A549 (cell line): ENCODE measurements at regions not wholly inside any gene's neighbourhood (a gene's known extent, or its start where the extent isn't known, plus 50 kb on each side); places are given as distances from the start of the nearest gene placed in this dataset.

Source experiments
- ATAC-seq, 2 experiments: fragments of 200-7000 bp in 1 of 2; fragments of >200 bp in 1 of 2; cut with Nextera tagmentation in 1 of 2; cut with Tn5 transposase in 1 of 2; 3 replicates each; pipeline versions ENCODE4 v1.8.0 to v1.9.1; 2018 to 2020; ENCODE audit warnings: mild to moderate bottlenecking in 1 of 2, moderate library complexity in 1 of 2
- CTCF ChIA-PET: fragments of 300-600 bp; sonication (Branson Sonifier 250); formaldehyde crosslinking; extraction: SDS; loops from one replicate; lab custom pipeline; 2021; ENCODE audit warnings: antibody characterized with exemption, inconsistent platforms; lab: Yijun Ruan, JAX
- POLR2A ChIA-PET: fragments of 350-600 bp; formaldehyde crosslinking; extraction: SDS; loops from one replicate; lab custom pipeline; 2021; ENCODE audit warnings: antibody characterized with exemption, inconsistent platforms; lab: Yijun Ruan, JAX
- DNase-seq, 2 experiments: peaks; one replicate each; pipeline versions ENCODE4 v3.0.0 to v3.0.0-alpha.2; 2011 to 2016; ENCODE audit warnings: low read depth in 1 of 2, low spot score in 1 of 2
- FAIRE-seq: peaks from 2 replicates; lab custom pipeline; 2011; peaks lifted over from hg19 to GRCh38; lab: Jason Lieb, UNC
- H3K27ac ChIP-seq, 2 experiments: fragments of >200 bp; sonication (Bioruptor Twin); formaldehyde crosslinking; 3 replicates each; pipeline ENCODE4 v1.5.1; 2016 to 2017
- H3K4me1 ChIP-seq: fragments of >200 bp; sonication (Bioruptor Twin); formaldehyde crosslinking; 3 replicates; pipeline ENCODE4 v1.6.1; 2016
- H3K4me2 ChIP-seq: fragments of >200 bp; sonication (Bioruptor Twin); formaldehyde crosslinking; 3 replicates; pipeline ENCODE4 v1.6.1; 2016
- H3K4me3 ChIP-seq: fragments of >200 bp; sonication (Bioruptor Twin); formaldehyde crosslinking; 3 replicates; pipeline ENCODE4 v1.5.1; 2016
- H3K9me3 ChIP-seq: fragments of >200 bp; sonication (Bioruptor Twin); formaldehyde crosslinking; 3 replicates; pipeline ENCODE4 v1.6.1; 2016
- CBX2 ChIP-seq: fragments of 200-600 bp; sonication (generic); IDR thresholded peaks from 2 replicates; pipeline ENCODE4 v1.6.1; 2016; ENCODE audit warnings: low read depth, mild to moderate bottlenecking, borderline replicate concordance
- CBX8 ChIP-seq: fragments of 200-600 bp; sonication (generic); IDR thresholded peaks from 2 replicates; pipeline ENCODE4 v1.6.1; 2016
- CEBPB ChIP-seq, 2 experiments: fragments of >200 bp in 1 of 2; sonication (Bioruptor Twin) in 1 of 2; formaldehyde crosslinking in 1 of 2; IDR thresholded peaks; 2 replicates each; pipeline ENCODE4 v1.6.1; 2012 to 2016
- CTCF ChIP-seq: fragments of >200 bp; sonication (Bioruptor Twin); formaldehyde crosslinking; IDR thresholded peaks from 3 replicates; pipeline ENCODE4 v1.5.1; 2016
- E2F6 ChIP-seq: IDR thresholded peaks from 2 replicates; pipeline ENCODE4 v1.6.1; 2012; ENCODE audit warnings: low read depth, borderline replicate concordance
- EHF ChIP-seq: fragments of 250-450 bp; sonication (Bioruptor Pico); IDR thresholded peaks from 2 replicates; pipeline ENCODE4 v1.5.0; 2020; ENCODE audit warnings: mild to moderate bottlenecking
- EHMT2 ChIP-seq: fragments of 200-600 bp; sonication (generic); IDR thresholded peaks from 2 replicates; pipeline ENCODE4 v1.6.1; 2016; ENCODE audit warnings: antibody characterized with exemption, low read depth, mild to moderate bottlenecking, moderate library complexity
- ESRRA ChIP-seq: fragments of 150-350 bp; IDR thresholded peaks from 2 replicates; pipeline ENCODE4 v1.6.1; 2014; ENCODE audit warnings: mild to moderate bottlenecking, low read length, borderline replicate concordance
- FOSB ChIP-seq: fragments of 250-450 bp; sonication (Bioruptor Pico); IDR thresholded peaks from 2 replicates; pipeline ENCODE4 v1.5.0; 2020; ENCODE audit warnings: mild to moderate bottlenecking, moderate library complexity
- FOSL2 ChIP-seq, 2 experiments: fragments of 450-650 bp in 1 of 2; fragments of >200 bp in 1 of 2; sonication (Bioruptor Twin) in 1 of 2; formaldehyde crosslinking; IDR thresholded peaks; 2 replicates each; pipeline versions ENCODE4 v1.5.0 to v1.6.1; 2016 to 2020; ENCODE audit warnings: mild to moderate bottlenecking in 1 of 2, moderate library complexity in 1 of 2
- FOXS1 ChIP-seq: fragments of 250-450 bp; sonication (Bioruptor Pico); IDR thresholded peaks from 2 replicates; pipeline ENCODE4 v1.5.0; 2020; ENCODE audit warnings: mild to moderate bottlenecking, moderate library complexity
- HMGXB4 ChIP-seq: fragments of 250-450 bp; sonication (Bioruptor Pico); IDR thresholded peaks from 2 replicates; pipeline ENCODE4 v1.5.0; 2021; ENCODE audit warnings: mild to moderate bottlenecking, moderate library complexity, borderline replicate concordance
- HOXA7 ChIP-seq: fragments of 250-450 bp; sonication (Bioruptor Pico); IDR thresholded peaks from 2 replicates; pipeline ENCODE4 v1.5.0; 2020; ENCODE audit warnings: mild to moderate bottlenecking, moderate library complexity
- HOXB13 ChIP-seq: fragments of 250-450 bp; sonication (Bioruptor Pico); IDR thresholded peaks from 2 replicates; pipeline ENCODE4 v1.5.0; 2020; ENCODE audit warnings: low read depth, mild to moderate bottlenecking, moderate library complexity
- HOXB5 ChIP-seq: fragments of 250-450 bp; sonication (Bioruptor Pico); IDR thresholded peaks from 2 replicates; pipeline ENCODE4 v1.5.0; 2020; ENCODE audit warnings: mild to moderate bottlenecking, moderate library complexity
- KDM1A ChIP-seq: fragments of 200-600 bp; sonication (generic); IDR thresholded peaks from 2 replicates; pipeline ENCODE4 v1.6.1; 2016; ENCODE audit warnings: low read depth, mild to moderate bottlenecking
- KDM5A ChIP-seq: fragments of 200-600 bp; sonication (generic); IDR thresholded peaks from 2 replicates; pipeline ENCODE4 v1.6.1; 2016; ENCODE audit warnings: antibody characterized with exemption, mild to moderate bottlenecking
- MAFK ChIP-seq: fragments of 450-650 bp; IDR thresholded peaks from 2 replicates; pipeline ENCODE4 v1.6.1; 2014; ENCODE audit not compliant: partially characterized antibody
- MAX ChIP-seq: IDR thresholded peaks from 2 replicates; pipeline ENCODE4 v1.6.1; 2012
- NR3C1 ChIP-seq: fragments of >200 bp; sonication (Bioruptor Twin); formaldehyde crosslinking; IDR thresholded peaks from 3 replicates; pipeline ENCODE4 v1.6.1; 2017
- PBX3 ChIP-seq: IDR thresholded peaks from 2 replicates; pipeline ENCODE4 v1.6.1; 2012
- POLR2A ChIP-seq: IDR thresholded peaks from 2 replicates; pipeline ENCODE4 v1.6.1; 2012; ENCODE audit warnings: mild to moderate bottlenecking, low read length
- RAD21 ChIP-seq, 2 experiments: fragments of >200 bp in 1 of 2; sonication (Bioruptor Twin) in 1 of 2; formaldehyde crosslinking in 1 of 2; IDR thresholded peaks in 1 of 2; conservative IDR thresholded peaks in 1 of 2; 2 replicates in 1 of 2; 3 replicates in 1 of 2; pipeline ENCODE4 v1.6.1; 2012 to 2018; ENCODE audit warnings: inconsistent platforms in 1 of 2
- RARB ChIP-seq: fragments of 250-450 bp; sonication (Bioruptor Pico); IDR thresholded peaks from 2 replicates; pipeline ENCODE4 v1.8.0; 2021; ENCODE audit warnings: mild to moderate bottlenecking, moderate library complexity
- RCOR1 ChIP-seq: fragments of 150-350 bp; IDR thresholded peaks from 2 replicates; pipeline ENCODE4 v1.6.1; 2014; ENCODE audit warnings: antibody characterized with exemption, low read length, low read depth
- SMC3 ChIP-seq: fragments of >200 bp; sonication (Bioruptor Twin); formaldehyde crosslinking; IDR thresholded peaks from 3 replicates; pipeline ENCODE4 v1.6.1; 2018; ENCODE audit warnings: inconsistent platforms
- TFCP2L1 ChIP-seq: fragments of 250-450 bp; sonication (Bioruptor Pico); IDR thresholded peaks from 2 replicates; pipeline ENCODE4 v1.5.0; 2021; ENCODE audit warnings: mild to moderate bottlenecking
- ZSCAN20 ChIP-seq: fragments of 250-450 bp; sonication (Bioruptor Pico); IDR thresholded peaks from 2 replicates; pipeline ENCODE4 v1.8.0; 2022; ENCODE audit warnings: mild to moderate bottlenecking, moderate library complexity
- WGBS: methylation state at CpG from one replicate; pipeline ENCODE4 v1.1.6; 2017; ENCODE audit errors: missing lambda C conversion rate; 5-methylcytosine and 5-hydroxymethylcytosine counted together

GRCh38 chr5:52360985-52361384, 426.7 kb upstream of the ITGA1 start:
- Histone ChIP-seq H3K27ac (no peak overlapping the region), H3K4me1 (no peaks in the 10 kb centered on the region), H3K4me2 (no peak overlapping the region), H3K4me3 (no peak overlapping the region), H3K9me3 (no peaks in the 10 kb centered on the region)
- ATAC-seq (no peak), DNase-seq (no peak), FAIRE-seq (no peak)
- TF ChIP-seq CTCF (no peak), MAX (no peak), HOXB5 (CRISPR knock-in tag) (no peak), HOXB13 (CRISPR knock-in tag) (no peak), FOXS1 (CRISPR knock-in tag) (no peak), SMC3 (no peak), ESRRA (no peak), CBX2 (no peak), NR3C1 (no peak), HMGXB4 (CRISPR knock-in tag) (no peak), CBX8 (no peak), ZSCAN20 (CRISPR knock-in tag) (no peak), RAD21 (conservative IDR thresholded peaks at IDR 0.05 in 1 of 2, IDR thresholded peaks at IDR 0.05 in 1 of 2) (no peak), MAFK (no peak), CEBPB (IDR thresholded peaks at IDR 0.05) (no peak)
- WGBS = 6% methylated on average over 1 of the region's 1 CpG
- CTCF ChIA-PET = interaction anchor here (0.5 kb wide), 1 partner anchor 200 kb away, joined by 3 read pairs; no protein-coding TSS in a partner anchor
- POLR2A ChIA-PET = no interaction called here

- no peaks in the 10 kb centered on the region for H3K9me3 ChIP-seq
- ChIA-PET CTCF (interaction anchor here (1.1 kb wide), 1 partner anchor 1417 kb away, joined by 3 read pairs; no protein-coding TSS in a partner anchor), POLR2A (no interaction called here)
- FAIRE-seq = no peak
- no peak for ATAC-seq
- no peak overlapping the region for H3K27ac ChIP-seq
- no peaks in the 10 kb centered on the region for H3K4me1 ChIP-seq
- H3K4me3 ChIP-seq = no peak overlapping the region
- DNase-seq = no peak
- TF ChIP-seq FOSL2 (IDR thresholded peaks at IDR 0.05) = no peak
- TF ChIP-seq FOSL2 (CRISPR knock-in tag; IDR thresholded peaks at IDR 0.05) = no peak
- TF ChIP-seq ZSCAN20 (CRISPR knock-in tag) = no peak
- no peak for TF ChIP-seq RARB (CRISPR knock-in tag)
- no peak for TF ChIP-seq TFCP2L1 (CRISPR knock-in tag)
- TF ChIP-seq EHF (CRISPR knock-in tag) = no peak
- TF ChIP-seq CEBPB (IDR thresholded peaks at IDR 0.05) = no peak
- TF ChIP-seq RCOR1 = no peak
- no peak for TF ChIP-seq POLR2A
- no peak for TF ChIP-seq EHMT2
- no peak for TF ChIP-seq KDM1A
- no peak for TF ChIP-seq HOXB13 (CRISPR knock-in tag)
- TF ChIP-seq FOSB = no peak
- TF ChIP-seq E2F6 = no peak
- TF ChIP-seq KDM5A = no peak
- TF ChIP-seq PBX3 = no peak
- no peak for TF ChIP-seq HOXA7 (CRISPR knock-in tag)
- H3K4me2 ChIP-seq = no peak overlapping the region
Measured at GRCh38 chr5:52374286-52374685, 413.4 kb upstream of the ITGA1 start.
